ENCODE measurements at regions not wholly inside any gene's neighbourhood (a gene's known extent, or its start where the extent isn't known, plus 50 kb on each side); places are given as distances from the start of the nearest gene placed in this dataset.
A peak's percentile ranks its signal among the peaks of the same experiment; 100 is the strongest.

GRCh38 chr5:17438027-17438426, 60.0 kb upstream of the TAF11L2 start:
- Histone ChIP-seq H3K9me3 (ENCODE audit: control insufficient read depth, insufficient read depth, low read length) (no peaks in the 10 kb centered on the region), H3K27ac (ENCODE audit: low read depth, low read length) (no peak overlapping the region), H3K4me3 (ENCODE audit: low read depth, low read length) (no peak overlapping the region), H3K27me3 (ENCODE audit: control insufficient read depth, insufficient read depth, low read length) (no peaks in the 10 kb centered on the region)
- ChIA-PET CTCF (interaction anchor here (1.6 to 2.3 kb wide), 2 partner anchors 8 to 222 kb away, joined by 3 to 7 read pairs (median 6); no protein-coding TSS in a partner anchor), POLR2A (no interaction called here)
- DNase-seq (ENCODE audit: low read depth, low spot score) = no peak
- no peak for TF ChIP-seq CTCF (IDR thresholded peaks at IDR 0.05; ENCODE audit: low read depth, low read length)

DNA sequence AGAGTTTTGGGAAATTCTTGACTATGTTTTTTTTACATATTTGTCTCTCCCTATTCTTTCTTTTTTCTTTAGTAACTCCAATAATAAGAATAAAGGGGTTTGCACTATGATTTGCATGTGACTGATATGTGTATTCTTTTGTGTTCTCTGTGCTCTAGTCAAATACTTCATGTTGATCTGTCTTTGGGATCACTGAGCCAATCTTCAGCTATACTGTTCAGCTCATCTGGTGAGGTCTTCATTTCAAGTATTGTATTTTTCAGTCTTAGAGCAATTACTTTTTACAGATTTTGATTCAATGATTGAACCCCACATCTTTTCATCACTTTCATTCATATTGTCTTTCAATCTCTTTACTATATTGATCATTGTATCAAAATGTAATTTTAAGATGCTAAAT, 58.1 kb upstream of the TAF11L2 start:
- no peak overlapping the region for H3K27ac ChIP-seq (ENCODE audit: low read depth, low read length)
- POLR2A ChIA-PET = no interaction called here
- CTCF ChIA-PET = interaction anchor here (2.1 kb wide), 1 partner anchor 224 kb away, joined by 7 read pairs; no protein-coding TSS in a partner anchor
- no peak for DNase-seq (ENCODE audit: low read depth, low spot score)
- no peak overlapping the region for H3K4me3 ChIP-seq (ENCODE audit: low read depth, low read length)
- no peak for TF ChIP-seq CTCF (IDR thresholded peaks at IDR 0.05; ENCODE audit: low read depth, low read length)
- no peaks in the 10 kb centered on the region for H3K9me3 ChIP-seq (ENCODE audit: control insufficient read depth, insufficient read depth, low read length)
- H3K27me3 ChIP-seq (ENCODE audit: control insufficient read depth, insufficient read depth, low read length) = no peaks in the 10 kb centered on the region

DNA sequence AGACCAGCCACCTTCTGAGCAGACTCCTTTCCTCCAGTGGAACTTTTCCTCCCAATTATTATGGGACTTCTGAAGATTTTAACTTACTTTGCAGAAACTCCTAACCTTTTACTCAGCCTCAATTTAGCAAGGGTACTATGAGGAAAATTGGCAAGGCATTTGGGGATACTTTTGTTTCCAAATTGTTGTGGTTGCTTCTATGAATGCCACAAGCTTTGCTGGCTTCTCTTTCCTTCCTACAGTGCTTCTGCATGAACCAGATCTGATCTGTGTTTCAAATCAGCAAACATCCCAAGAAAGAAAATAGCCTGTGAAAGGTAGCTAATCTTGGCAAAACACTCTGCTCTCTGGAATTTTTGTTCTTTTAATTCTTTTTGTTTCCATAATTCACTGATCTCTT, 57.3 kb upstream of the TAF11L2 start:
- no peaks in the 10 kb centered on the region for H3K27me3 ChIP-seq (ENCODE audit: control insufficient read depth, insufficient read depth, low read length)
- DNase-seq (ENCODE audit: low read depth, low spot score) = no peak

DNA sequence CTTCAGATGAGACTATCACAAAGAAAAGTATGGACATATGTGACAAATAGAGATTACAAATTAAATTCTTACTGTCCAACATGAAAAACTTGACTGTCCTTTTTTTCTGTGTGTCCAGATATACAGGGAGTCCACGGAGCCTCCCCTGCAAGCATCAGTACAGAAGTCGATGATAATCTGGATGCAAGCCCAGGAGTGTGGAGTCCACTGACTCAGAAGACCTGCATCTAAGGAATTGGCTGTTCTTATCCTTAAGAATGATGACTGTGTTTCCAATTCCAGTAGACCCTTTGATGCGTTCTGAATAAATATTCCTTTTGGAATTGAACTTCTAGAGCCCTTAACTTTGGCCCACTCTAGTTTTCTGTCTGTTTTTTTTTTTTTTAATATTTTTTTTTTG, 56.7 kb upstream of the TAF11L2 start:
- ChIA-PET CTCF (no interaction called here), POLR2A (no interaction called here)

More for the DNA sequence above, 57.3 kb upstream of the TAF11L2 start:
- H3K9me3 ChIP-seq (ENCODE audit: control insufficient read depth, insufficient read depth, low read length) = no peaks in the 10 kb centered on the region
- POLR2A ChIA-PET = no interaction called here
- CTCF ChIA-PET = no interaction called here
- no peak overlapping the region for H3K4me3 ChIP-seq (ENCODE audit: low read depth, low read length)
- H3K27ac ChIP-seq (ENCODE audit: low read depth, low read length) = no peak overlapping the region
- TF ChIP-seq CTCF (IDR thresholded peaks at IDR 0.05; ENCODE audit: low read depth, low read length) = no peak

More for the DNA sequence above, 56.7 kb upstream of the TAF11L2 start:
- Histone ChIP-seq H3K9me3 (ENCODE audit: control insufficient read depth, insufficient read depth, low read length) (no peaks in the 10 kb centered on the region), H3K4me3 (ENCODE audit: low read depth, low read length) (no peak overlapping the region), H3K27me3 (ENCODE audit: control insufficient read depth, insufficient read depth, low read length) (no peaks in the 10 kb centered on the region), H3K27ac (ENCODE audit: low read depth, low read length) (no peak overlapping the region)
- TF ChIP-seq CTCF (IDR thresholded peaks at IDR 0.05; ENCODE audit: low read depth, low read length) = no peak
- peak; percentile 82 for DNase-seq (ENCODE audit: low read depth, low spot score)
